ENCODE measurements at regions not wholly inside any gene's neighbourhood (a gene's known extent, or its start where the extent isn't known, plus 50 kb on each side); places are given as distances from the start of the nearest gene placed in this dataset.

GRCh38 chr11:69423181-69423580 lies 58.3 kb upstream of the LINC01488 start:
- TF ChIP-seq, protein P1, sequence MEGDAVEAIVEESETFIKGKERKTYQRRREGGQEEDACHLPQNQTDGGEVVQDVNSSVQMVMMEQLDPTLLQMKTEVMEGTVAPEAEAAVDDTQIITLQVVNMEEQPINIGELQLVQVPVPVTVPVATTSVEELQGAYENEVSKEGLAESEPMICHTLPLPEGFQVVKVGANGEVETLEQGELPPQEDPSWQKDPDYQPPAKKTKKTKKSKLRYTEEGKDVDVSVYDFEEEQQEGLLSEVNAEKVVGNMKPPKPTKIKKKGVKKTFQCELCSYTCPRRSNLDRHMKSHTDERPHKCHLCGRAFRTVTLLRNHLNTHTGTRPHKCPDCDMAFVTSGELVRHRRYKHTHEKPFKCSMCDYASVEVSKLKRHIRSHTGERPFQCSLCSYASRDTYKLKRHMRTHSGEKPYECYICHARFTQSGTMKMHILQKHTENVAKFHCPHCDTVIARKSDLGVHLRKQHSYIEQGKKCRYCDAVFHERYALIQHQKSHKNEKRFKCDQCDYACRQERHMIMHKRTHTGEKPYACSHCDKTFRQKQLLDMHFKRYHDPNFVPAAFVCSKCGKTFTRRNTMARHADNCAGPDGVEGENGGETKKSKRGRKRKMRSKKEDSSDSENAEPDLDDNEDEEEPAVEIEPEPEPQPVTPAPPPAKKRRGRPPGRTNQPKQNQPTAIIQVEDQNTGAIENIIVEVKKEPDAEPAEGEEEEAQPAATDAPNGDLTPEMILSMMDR (IDR thresholded peaks at IDR 0.05): no peak
- no peak for TF ChIP-seq POLR2A (IDR thresholded peaks at IDR 0.05)

Measured in lower leg skin (tissue), 3 donors.